GM12892 (cell line): ENCODE measurements at regions not wholly inside any gene's neighbourhood (a gene's known extent, or its start where the extent isn't known, plus 50 kb on each side); places are given as distances from the start of the nearest gene placed in this dataset.

ENCODE experiments used
- DNase-seq: peaks from one replicate; pipeline ENCODE4 v3.0.0; 2011; ENCODE audit not compliant: insufficient read length
- FAIRE-seq: peaks from 2 replicates; lab custom pipeline; 2011; peaks lifted over from hg19 to GRCh38; lab: Jason Lieb, UNC
- POLR2A ChIP-seq: IDR thresholded peaks from 2 replicates; pipeline ENCODE4 v1.6.1; 2011; ENCODE audit warnings: low read depth, low read length, control low read depth
- POLR2AphosphoS5 ChIP-seq: IDR thresholded peaks from 2 replicates; pipeline ENCODE4 v1.6.1; 2011; ENCODE audit warnings: low read depth, low read length, control low read depth
- TAF1 ChIP-seq: IDR thresholded peaks from 2 replicates; pipeline ENCODE4 v1.6.1; 2011; ENCODE audit warnings: low read depth, mild to moderate bottlenecking, control low read depth, low read length, borderline replicate concordance

DNA sequence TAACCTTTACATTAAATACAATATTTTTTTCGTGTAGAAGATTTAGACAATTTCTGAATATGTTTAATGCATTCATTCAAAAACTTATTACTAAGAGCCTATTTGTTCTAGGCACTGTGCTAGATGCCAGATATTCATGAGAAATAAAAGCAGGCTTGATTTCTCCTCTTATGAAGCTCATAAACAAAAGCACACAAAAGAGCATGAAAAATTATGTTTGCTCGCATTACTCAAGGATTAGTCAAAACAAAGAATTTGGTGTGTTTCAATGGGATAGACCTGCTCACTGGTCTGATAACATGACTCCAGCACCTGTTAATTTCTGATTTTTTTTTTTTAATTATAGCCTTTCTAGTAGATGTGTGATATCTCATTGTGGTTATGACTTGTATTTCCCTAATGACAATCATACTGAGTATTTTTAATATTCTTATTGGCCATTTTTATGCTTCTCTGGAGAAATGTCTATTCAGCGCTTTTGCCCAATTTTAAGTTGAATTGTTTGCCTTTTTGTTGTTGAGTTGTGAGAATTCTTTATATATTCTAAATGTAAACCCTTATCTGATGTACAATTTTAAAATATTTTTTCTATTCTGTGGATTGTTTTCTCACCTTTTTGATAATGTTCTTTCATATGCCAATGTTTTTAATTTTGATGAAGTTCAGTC lies 382.3 kb upstream of the ADGRL4 start:
- TF ChIP-seq TAF1 (no peak), POLR2A (no peak), POLR2AphosphoS5 (no peak)
- FAIRE-seq: no peak

DNA sequence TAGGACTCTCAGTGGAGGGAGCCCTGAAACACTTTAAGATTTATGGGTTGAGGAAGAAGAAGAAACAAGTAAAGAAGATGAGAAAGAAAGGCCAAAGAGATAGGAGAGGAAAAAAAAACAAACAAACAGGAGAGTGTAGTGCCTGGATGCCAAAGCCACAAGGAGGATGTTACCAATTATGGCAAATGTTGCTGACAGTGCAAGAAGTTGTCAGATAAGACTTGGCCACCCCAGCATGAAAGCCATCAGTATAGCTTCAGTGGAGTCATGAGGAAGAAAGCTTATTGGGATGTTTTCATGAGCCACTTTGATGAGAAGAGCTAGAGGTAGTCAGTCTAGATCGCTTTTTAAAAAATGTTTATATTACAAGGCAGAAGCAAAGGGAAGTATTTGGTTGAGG lies 380.2 kb upstream of the ADGRL4 start:
- TF ChIP-seq POLR2AphosphoS5 (no peak), TAF1 (no peak), POLR2A (no peak)
- FAIRE-seq: no peak

More for the DNA sequence above, 382.3 kb upstream of the ADGRL4 start:
- DNase-seq: no peak

DNA sequence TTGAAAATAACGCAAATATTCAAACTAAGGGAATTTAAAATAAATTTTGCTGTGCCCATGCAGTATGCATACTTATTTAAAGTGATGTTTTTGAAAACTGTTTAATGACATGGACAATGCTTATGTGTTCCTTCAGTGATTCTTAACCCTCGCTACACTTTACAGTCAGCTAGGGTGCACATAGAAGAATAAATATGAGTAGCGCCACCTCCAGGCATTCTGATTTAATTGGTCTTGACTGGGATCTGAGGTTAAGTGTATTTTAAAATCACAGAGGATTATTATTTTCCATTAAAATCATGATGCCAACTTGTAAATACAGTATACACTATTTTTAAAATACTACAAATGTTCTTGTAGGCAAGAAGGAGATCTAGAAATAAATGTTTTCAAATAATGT lies 373.5 kb upstream of the ADGRL4 start:
- DNase-seq (no peak), FAIRE-seq (no peak)
- no peak for TF ChIP-seq POLR2AphosphoS5
- TF ChIP-seq POLR2A: no peak
- no peak for TF ChIP-seq TAF1

More for the DNA sequence above, 380.2 kb upstream of the ADGRL4 start:
- DNase-seq: no peak

DNA sequence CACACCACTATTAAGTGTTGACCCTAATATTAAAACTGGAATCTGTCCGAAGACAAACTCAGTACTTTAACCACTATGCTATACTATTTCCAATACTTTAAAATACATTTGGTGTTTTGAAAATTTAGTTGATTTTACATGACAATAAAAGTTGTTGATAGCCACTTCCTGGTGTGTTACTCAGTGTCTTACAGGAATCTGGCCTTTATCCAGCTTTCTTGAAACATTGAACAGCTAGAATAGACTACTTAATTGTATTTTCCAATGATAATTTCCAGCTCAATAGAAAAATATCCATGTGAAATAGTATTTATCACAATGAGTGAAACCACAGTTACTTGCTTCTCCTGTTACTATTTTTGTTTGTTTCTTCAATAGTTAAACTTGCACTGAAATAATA lies 369.6 kb upstream of the ADGRL4 start:
- TF ChIP-seq TAF1 (no peak), POLR2AphosphoS5 (no peak), POLR2A (no peak)
- DNase-seq: no peak
- FAIRE-seq: no peak

DNA sequence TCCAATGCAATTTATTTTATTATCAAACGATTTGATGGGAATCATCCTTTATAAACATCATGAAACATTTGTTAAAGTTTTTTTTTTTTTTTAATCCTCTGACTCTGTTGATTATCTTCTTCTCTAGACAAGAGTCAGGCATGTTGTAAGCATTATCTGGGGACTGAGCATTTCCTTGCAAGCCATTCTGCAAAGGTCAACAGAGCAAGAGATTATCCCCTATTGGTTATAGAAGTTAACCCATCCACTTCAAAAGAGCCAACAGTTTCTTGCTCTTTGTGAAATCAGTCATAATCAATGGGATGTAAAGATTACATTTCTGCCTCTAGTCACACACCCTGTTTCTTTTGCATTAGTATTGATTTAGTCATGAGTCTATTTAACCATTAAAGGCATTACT lies 368.8 kb upstream of the ADGRL4 start:
- no peak for FAIRE-seq

DNA sequence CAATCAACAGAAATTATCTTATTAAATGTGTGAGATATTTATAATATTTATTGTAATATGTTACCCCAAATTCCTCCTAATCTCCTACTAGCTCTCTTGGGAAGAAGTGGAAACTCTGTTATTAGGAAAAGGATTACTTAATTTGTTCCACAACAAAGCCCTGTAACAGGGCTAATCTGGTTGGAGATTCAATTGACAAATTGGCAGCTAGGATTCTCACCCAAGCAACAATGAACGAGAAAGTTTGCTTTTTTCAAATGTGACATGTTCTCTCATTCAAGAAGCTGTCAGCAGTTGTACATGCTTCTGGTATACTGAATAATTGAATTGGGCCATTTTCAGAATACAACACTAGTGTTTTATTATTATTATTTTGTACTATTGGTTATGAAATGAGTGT lies 367.9 kb upstream of the ADGRL4 start:
- TF ChIP-seq TAF1: no peak
- no peak for TF ChIP-seq POLR2AphosphoS5
- TF ChIP-seq POLR2A: no peak
- DNase-seq (no peak), FAIRE-seq (no peak)

More for the DNA sequence above, 368.8 kb upstream of the ADGRL4 start:
- DNase-seq: no peak
- no peak for TF ChIP-seq TAF1
- TF ChIP-seq POLR2A: no peak
- TF ChIP-seq POLR2AphosphoS5: no peak

DNA sequence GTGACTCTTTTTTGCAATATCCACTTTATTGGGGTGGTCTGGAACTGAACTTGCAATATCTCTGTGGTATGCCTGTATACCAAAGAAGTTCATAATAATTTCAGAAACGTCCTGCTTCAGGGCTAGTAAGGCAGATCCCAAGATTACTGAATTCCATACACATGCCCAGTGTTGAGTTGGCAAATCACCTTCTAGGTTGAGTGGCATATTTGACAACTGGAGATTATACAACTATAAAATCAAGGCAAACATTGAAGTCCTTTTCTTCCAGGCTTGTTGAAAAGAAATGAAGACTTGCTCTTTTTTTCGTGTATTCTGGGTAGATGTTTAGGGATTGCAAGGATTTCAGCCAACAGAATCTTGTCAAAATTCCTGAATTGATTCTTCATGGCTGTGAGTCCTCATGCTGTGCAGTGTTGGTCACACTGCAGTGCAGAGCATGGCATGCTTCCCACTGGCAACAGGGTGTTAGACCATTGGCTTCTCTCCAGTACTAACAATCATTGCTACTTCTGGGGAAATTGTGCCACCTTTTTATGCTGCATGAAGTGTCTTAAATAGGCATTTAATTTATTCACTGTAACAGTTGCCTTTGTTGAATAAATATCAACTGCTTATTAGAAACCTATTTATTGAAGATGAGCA lies 367.1 kb upstream of the ADGRL4 start:
- no peak for FAIRE-seq
- DNase-seq: no peak
- TF ChIP-seq TAF1 (no peak), POLR2A (no peak), POLR2AphosphoS5 (no peak)

DNA sequence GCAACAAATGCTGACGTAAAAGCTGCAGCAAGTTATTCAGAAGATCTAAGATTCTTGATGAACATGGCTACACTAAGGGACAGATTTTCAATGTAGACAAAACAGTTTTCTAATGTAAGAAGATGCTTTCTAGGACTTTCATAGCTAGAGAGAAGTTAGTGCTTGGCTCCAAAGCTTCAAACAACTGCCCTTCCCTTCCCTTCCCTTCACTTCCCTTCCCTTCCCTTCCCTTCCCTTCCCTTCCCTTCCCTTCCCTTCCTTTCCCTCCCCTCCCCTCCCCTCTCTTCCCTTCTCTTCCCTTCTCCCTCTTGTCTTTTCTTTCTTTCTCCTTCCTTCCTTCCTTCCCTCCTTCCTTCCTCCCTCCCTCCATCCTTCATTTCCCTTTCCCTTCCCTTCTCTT lies 365.3 kb upstream of the ADGRL4 start:
- TF ChIP-seq POLR2AphosphoS5: no peak
- TF ChIP-seq POLR2A: no peak
- no peak for TF ChIP-seq TAF1
- FAIRE-seq (no peak), DNase-seq (no peak)

DNA sequence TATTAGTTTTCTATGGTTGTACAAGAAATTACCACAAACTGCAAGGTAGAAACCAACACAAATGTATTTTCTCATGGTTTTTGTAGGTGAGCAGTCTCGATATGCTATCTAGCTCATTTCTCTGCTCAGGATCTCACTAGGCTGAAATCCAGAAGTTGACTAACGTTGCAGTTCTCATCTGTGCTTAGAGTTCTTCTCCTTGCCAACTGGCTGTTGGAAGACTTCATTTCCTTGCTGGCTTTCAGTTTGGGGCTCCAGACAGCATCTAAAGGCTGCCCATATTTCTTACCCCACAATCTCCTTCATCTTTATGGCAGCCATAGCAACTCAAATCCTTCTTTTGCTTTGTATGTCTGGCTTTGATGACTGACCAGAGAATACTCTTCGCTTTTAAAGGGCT lies 362.6 kb upstream of the ADGRL4 start:
- FAIRE-seq (no peak), DNase-seq (no peak)
- no peak for TF ChIP-seq TAF1
- no peak for TF ChIP-seq POLR2A
- TF ChIP-seq POLR2AphosphoS5: no peak

DNA sequence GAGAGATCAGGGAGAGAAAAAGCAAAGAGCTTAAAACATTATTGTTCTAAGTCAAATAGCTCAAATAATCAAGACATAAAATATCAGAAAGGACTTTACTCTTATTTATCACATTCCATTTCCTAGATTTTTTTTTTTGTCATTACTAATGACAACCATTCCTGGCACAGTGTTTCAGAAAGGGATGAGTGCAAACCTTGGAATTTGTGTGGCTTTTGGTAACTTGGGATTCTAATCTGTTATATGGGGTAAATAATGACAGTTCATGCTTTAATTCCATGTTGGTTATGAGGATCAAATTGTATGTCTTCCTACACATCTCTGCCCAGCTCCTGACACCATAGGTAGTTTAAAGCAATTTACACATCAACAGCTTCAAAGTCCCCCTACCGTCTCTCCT lies 358.4 kb upstream of the ADGRL4 start:
- no peak for TF ChIP-seq POLR2AphosphoS5
- no peak for TF ChIP-seq TAF1
- no peak for TF ChIP-seq POLR2A
- no peak for DNase-seq
- FAIRE-seq: no peak

DNA sequence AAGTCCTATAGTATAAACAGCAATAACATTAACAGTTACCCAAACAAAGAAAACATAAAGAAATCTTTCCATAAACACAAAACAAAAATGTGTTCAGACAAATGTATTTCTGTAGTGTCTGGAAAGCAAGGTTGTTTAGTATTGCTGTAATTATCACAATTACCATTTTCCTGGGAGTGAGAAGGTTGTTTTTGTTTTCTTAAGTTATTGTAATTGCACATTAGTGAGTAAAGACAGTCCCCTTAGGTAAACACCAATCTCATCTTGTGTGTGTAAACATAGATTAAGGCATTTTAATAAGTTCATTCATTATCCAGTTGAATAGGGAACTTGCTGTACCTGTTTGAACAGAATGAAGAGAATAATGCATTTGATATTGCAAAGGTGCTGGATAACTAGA lies 356.9 kb upstream of the ADGRL4 start:
- DNase-seq (no peak), FAIRE-seq (no peak)

DNA sequence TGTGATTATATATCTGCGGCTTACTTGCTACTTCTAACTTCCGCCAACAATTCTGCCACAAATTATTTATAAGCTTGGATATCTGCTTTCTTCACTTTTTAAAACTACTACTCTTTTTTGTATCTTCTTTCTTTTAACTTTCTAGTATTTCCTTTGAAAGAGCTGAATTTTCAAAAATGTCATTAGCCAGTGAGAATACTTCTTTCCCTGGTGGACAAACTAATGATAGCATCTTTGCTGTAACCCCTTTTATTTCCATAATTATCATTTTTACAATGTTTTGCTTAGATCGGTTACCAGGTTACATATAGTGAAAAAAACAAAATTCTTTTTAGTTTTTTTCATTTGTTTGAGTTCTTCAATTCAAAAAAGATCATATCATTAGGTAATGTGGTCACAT lies 355.9 kb upstream of the ADGRL4 start:
- TF ChIP-seq POLR2AphosphoS5 (no peak), TAF1 (no peak), POLR2A (no peak)
- DNase-seq (no peak), FAIRE-seq (no peak)

More for the DNA sequence above, 356.9 kb upstream of the ADGRL4 start:
- no peak for TF ChIP-seq POLR2AphosphoS5

DNA sequence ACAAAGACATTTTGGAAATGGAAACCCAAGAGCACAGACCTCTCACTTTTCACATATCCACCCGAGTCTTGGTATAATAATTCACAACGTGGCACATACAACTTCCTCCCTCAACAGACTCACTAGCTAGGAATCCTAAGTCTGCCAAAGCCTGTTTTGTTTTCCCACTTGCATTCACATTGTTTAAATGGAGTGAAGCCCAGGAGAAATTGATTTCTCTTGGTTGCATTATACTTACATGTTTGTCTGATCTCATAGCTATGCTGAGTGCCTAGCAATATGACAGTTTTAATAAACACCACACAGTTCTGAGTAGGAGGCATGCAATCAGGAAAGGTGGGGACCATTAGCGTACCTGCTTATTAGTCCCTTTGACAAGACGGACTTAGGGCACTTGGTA lies 348.6 kb upstream of the ADGRL4 start:
- DNase-seq (no peak), FAIRE-seq (no peak)
- TF ChIP-seq POLR2A (no peak), POLR2AphosphoS5 (no peak), TAF1 (no peak)
